GM19043 (cell line): ENCODE measurements at regions not wholly inside any gene's neighbourhood (a gene's known extent, or its start where the extent isn't known, plus 50 kb on each side); places are given as distances from the start of the nearest gene placed in this dataset.
"Not testable (repeated sequence)": the region's sequence is repeated elsewhere in the genome, so short reads cannot be mapped to it uniquely, and the experiment has no call there.

Source experiments
- ATAC-seq: cut with Tn5 transposase; IDR thresholded peaks from one replicate; pipeline ENCODE4 v1.9.1; 2021; ENCODE audit warnings: low read depth; ENCODE audit not compliant: unreplicated experiment

DNA sequence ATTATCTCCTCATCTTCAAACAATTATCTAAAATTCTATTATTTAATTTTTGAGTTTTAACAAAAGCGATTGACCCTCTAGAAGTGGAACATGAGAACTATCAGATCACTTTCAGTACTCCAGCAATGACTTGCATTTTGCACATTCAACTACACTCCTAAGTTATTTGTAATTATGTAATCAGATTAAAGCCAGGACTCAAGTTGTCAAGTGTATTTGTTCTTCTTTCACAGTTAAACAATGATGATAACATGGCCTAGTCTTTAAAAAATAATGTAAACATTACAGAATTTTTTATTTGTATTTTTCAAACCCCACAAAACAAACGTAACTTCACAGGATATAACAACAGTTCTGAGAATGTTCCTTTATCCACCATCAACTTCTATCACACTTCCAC lies 2148.9 kb upstream of the ACO1 start:
- no peak for ATAC-seq

GRCh38 chr9:30239878-30240277 lies 2144.6 kb upstream of the ACO1 start:
- no peak for ATAC-seq

GRCh38 chr9:30243467-30243866 lies 2141.0 kb upstream of the ACO1 start:
- ATAC-seq = no peak

GRCh38 chr9:30244877-30245276 lies 2139.6 kb upstream of the ACO1 start:
- ATAC-seq = no peak

DNA sequence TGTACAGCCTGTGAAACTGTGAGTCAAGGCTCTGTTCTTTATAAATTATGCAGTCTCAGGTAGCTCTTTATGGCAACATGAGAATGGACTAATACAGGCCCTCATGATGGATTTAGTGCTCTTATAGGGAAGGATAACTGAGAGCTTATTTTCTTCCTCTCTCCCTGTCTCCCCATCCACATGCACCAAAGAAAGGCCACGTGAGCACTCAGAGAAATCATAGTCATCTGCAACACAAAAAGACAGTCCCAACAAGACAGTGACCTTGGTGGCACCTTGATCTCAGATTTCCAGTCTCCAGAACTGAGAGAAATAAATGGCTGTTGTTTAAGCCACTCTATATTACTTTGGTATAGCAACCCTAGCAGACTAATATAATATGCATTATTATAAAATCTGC lies 2133.6 kb upstream of the ACO1 start:
- ATAC-seq = no peak

- no peak for ATAC-seq
These were observed 2126.3 kb upstream of the ACO1 start for GRCh38 chr9:30258094-30258493.

GRCh38 chr9:30280229-30280900 lies 2104.1 kb upstream of the ACO1 start:
- ATAC-seq = peak; percentile 46

DNA sequence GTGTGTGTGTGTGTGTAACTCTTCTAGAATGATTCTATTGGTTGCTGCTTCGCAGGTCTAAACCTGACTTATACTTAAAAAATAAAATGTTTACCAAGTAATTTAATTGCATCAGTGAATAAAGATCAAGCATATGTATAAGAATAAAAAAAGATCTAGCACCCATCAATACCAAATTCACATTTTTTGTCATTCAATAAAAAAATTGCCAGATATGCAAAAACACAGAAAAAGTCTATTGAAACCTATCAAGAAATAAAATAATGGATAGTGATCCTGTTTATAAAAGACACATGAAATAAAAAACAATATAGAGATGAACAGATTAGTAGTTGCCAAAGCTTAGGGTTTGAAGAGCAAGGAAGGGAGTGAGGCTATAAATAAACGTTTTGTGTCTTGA lies 2095.0 kb upstream of the ACO1 start:
- ATAC-seq = no peak

- ATAC-seq = not testable (repeated sequence)
These were observed 2092.4 kb upstream of the ACO1 start for GRCh38 chr9:30292026-30292425.

GRCh38 chr9:30293231-30293630 lies 2091.2 kb upstream of the ACO1 start:
- no peak for ATAC-seq

DNA sequence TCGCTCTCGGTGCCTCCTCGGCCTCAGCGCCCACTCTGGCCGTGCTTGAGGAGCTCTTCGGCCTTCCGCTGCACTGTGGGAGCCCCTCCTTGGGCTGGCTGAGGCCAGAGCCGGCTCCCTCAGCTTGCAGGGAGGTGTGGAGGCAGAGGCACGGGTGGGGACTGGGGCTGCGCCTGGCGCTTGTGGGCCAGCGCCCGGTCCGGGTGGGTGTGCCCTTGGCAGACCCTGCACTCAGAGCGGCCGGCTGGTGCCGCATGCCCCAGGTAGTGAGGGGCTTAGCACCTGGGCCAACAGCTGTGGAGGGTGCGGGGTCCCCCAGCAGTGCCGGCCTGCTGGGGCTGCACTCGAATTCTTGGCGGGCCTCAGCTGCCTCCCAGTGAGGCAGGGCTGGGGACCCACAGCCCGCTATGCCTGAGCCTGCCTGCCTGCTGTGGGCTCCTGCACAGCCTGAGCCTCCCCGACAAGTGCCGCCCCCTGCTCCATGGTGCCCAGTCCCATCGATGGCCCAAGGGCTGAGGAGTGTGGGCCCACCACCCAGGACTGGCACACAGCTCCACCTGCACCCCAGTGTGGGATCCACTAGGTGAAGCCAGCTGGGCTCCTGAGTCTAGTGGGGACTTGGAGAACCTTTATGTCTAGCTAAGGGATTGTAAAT lies 2085.2 kb upstream of the ACO1 start:
- ATAC-seq = no peak

DNA sequence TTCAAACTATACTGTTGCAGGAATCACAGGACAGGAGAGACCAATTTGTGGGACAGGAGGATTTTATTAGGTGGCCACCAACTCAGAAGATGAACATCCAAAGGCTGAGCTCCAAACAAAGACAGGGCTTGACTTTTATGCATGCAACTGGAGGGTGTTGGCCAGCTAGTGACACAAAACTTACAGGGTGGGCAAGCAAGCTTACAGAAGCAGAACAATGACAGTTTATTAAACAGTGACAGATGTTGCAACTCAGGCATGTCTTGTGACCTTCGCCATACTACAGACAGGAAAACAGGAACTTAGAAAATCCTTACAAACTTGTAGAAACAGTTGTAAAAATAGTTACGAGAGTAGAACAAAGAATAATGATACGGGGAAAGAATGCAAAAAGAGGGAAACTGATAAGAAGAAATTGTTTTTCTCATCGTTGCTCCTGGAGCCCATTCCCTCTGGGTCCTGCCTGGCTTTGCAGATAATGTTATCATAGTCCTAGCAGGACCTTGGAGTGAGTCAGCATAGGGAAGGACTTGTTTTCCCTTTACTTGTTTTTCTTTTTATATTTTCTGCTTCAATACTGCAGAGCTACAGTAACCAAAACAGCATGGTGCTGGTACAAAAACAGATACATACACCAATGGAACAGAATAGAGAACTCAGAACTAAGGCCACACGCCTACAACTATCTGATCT lies 2083.0 kb upstream of the ACO1 start:
- ATAC-seq = no peak

DNA sequence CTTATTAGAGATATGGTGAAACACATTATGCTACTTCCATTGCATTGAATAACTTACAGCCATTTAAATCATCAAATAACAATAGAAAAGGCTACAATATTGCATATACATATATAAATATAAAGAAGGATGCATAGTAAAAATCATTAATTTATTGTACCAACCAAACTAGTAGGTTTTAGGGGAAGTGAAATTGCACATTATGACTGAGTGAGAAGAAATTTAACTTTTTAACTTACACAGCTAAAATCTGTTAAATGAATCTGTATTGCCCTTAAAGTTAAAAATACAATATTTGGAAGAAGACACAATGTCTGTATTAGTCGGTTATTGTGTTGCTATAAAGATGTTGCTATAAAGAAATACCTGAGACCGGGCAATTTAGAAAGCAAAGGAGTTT lies 2073.7 kb upstream of the ACO1 start:
- ATAC-seq = no peak

GRCh38 chr9:30329431-30329830 lies 2055.0 kb upstream of the ACO1 start:
- no peak for ATAC-seq

DNA sequence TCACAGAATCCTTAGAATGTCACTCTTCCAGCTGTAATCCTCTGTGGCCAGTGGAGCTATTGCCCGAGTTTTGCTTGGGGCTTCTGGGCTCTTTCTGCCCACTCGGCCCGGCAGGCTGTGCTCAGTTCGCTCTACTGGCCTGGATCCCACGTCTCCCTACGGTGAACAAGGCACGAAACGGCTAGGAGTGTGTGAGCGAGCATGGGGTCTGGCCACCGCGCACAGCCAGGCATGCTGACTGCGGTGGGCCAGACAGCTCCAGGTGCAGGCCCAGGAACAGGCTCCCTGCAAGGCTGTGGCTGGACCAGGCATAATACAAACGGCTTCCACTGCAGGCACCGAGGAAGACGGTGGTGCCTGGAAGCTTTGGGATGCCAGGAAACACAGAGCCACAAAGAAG lies 2035.5 kb upstream of the ACO1 start:
- ATAC-seq = no peak

GRCh38 chr9:30349526-30350513 lies 2034.6 kb upstream of the ACO1 start:
- ATAC-seq = no peak

GRCh38 chr9:30356221-30356620 lies 2028.2 kb upstream of the ACO1 start:
- ATAC-seq = no peak

DNA sequence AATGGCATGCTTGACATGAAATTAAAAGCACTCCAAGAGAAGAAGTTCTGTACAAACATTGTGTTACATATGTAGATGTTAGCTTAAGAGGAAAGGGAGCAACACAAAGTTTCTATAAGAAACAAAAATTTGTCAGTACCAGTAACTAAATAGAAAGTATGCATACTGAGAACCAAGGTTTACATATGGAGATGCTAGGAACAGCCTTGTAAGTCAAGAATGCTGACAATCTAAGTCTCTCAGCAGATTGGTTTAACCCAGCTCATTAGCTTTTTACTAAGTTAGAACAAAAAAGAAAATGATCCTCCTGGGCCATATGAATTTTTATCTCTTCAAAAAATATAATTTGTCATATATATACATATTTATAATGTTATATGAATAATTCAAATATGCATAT lies 2022.1 kb upstream of the ACO1 start:
- ATAC-seq = no peak

GRCh38 chr9:30366140-30366539 lies 2018.3 kb upstream of the ACO1 start:
- ATAC-seq = not testable (repeated sequence)

DNA sequence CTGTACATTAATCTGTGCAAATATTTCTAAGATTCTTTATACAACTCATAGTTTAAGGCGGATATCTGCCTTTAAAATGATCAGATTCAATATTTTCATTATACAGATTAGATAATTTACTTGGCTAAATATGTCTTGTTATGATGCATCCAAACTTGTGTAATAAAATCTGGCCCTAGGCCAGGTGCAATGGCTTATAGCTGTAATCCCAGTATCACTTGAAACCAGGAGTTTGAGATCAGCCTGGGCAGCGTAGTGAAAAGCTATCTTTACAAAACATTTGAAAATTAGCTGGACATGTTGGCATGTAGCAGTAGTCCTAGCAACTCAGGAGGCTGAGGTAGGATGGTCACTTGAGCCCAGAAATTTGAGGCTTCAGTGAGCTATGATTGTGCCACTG lies 2002.2 kb upstream of the ACO1 start:
- ATAC-seq = no peak

DNA sequence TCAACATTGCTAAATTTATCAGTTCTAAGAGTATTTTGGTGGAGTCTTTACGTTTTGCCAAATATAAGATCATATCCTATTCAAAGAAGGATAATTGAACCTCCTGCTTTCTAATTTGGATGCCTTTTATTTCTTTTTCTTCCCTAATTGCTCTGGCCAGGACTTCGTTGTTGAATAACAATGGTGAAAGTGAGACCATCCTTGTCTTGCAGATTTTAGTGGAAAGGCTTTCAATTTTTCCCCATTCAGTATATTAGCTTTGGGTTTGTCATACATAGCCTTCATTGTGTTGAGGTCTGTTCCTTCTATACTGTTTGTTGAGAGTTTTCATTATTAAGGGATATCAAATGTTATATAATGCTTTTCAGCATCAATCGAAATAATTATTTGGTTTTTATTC lies 1974.2 kb upstream of the ACO1 start:
- ATAC-seq = no peak
